ENCODE measurements at regions not wholly inside any gene's neighbourhood (a gene's known extent, or its start where the extent isn't known, plus 50 kb on each side); places are given as distances from the start of the nearest gene placed in this dataset.

DNA sequence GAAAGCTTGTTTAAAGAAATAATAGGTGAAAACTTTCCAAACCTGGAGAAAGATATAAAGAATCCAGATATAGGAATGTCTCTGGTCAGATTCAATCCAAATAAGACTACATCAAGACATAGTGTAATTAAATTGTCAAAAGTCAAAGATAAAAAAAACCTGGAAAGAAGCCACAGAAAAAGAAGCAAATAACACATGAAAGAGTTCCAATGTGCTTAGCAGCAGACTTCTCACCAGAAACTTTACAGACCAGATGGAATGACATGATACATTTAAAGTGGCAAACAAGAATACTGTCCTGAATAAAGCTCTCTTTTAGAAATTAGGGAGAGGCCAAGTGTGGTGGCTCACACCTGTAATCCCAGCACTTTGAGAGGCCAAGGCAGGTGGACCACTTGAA, 1039.9 kb downstream of the KCNT2 start:
- no peak for DNase-seq (ENCODE audit: low spot score)

DNA sequence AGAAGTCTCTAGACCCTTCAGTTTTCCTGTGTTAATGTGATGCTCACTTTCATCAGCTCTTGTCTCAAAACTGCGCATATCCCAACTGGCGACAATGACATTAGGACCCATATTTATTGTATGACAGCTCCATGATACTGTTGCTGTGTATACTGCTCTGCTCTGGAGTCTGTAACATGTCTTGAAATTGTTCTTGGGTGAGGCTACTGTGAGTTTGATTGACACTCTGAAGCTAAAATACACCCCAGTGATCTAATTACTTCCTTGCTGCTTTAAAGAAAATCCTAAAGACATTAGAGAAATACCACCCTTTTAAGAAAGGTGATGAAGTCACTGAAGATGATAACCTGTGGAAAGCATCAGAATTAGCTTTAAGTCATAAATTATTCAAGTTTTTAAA, 1046.2 kb downstream of the KCNT2 start:
- DNase-seq (ENCODE audit: low spot score): no peak

GRCh38 chr1:195550071-195550862, 1058.0 kb downstream of the KCNT2 start:
- DNase-seq (ENCODE audit: low spot score): no peak

- no peak for DNase-seq (ENCODE audit: low spot score)
Measured at GRCh38 chr1:195530961-195531360, 1077.3 kb downstream of the KCNT2 start.

DNA sequence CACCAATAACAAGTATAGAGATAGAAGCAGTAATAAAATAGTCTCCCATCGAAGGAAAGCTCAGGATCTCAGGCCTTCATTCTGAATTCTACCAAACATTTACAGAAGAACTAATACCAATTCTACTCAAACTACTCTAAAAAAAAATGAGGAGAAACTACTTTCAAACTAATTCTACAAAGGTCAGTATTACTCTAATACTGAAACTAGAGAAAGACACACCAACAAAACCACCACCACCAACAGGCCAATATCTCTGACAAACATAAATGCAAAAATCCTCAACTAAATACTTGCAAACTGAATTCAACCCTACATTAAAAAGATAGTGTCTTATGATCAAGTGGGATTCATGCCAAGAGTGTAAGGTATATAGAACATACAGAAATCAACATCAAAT, 1078.4 kb downstream of the KCNT2 start:
- no peak for DNase-seq (ENCODE audit: low spot score)

DNA sequence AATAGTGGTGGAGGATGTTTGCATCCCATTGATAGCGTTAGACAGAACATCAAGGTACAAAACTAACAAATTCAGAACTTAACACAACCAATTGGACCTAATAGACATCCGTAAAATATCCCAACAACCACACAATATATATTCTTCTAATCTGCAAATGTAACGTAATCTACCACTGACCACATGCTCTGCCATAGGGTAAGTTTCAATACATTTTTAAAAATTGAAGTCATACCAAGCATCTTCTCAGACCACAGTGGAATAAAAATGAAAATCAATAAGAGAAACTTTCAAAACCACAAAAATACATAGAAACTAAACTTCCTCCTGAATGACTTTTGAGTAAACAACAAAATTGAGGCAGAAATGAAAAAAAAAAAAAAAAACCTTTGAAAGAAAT, 1087.5 kb downstream of the KCNT2 start:
- no peak for DNase-seq (ENCODE audit: low spot score)

GRCh38 chr1:195516036-195516435, 1092.2 kb downstream of the KCNT2 start:
- DNase-seq (ENCODE audit: low spot score): no peak

DNA sequence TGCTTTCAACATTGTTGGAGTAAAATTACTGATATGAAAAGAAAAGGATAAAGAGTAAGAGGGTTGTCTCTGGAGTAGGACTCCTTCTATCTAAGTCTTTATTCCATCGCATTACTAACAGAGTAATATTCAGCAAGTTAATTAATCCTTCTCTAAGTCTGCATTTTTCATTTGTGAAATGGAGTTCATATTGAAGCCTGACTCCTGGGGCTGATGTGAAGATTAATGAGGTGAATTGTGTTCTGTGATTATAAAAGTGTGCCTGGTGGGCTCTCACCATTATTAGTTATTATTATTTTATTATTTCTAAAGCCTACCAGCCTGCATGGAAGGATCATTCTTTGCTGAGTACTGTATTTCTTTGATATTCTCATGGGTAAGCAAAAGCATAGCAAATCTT, 1096.7 kb downstream of the KCNT2 start:
- no peak for DNase-seq (ENCODE audit: low spot score)

- DNase-seq (ENCODE audit: low spot score): no peak
Measured at GRCh38 chr1:195501118-195501517, 1107.1 kb downstream of the KCNT2 start.

DNA sequence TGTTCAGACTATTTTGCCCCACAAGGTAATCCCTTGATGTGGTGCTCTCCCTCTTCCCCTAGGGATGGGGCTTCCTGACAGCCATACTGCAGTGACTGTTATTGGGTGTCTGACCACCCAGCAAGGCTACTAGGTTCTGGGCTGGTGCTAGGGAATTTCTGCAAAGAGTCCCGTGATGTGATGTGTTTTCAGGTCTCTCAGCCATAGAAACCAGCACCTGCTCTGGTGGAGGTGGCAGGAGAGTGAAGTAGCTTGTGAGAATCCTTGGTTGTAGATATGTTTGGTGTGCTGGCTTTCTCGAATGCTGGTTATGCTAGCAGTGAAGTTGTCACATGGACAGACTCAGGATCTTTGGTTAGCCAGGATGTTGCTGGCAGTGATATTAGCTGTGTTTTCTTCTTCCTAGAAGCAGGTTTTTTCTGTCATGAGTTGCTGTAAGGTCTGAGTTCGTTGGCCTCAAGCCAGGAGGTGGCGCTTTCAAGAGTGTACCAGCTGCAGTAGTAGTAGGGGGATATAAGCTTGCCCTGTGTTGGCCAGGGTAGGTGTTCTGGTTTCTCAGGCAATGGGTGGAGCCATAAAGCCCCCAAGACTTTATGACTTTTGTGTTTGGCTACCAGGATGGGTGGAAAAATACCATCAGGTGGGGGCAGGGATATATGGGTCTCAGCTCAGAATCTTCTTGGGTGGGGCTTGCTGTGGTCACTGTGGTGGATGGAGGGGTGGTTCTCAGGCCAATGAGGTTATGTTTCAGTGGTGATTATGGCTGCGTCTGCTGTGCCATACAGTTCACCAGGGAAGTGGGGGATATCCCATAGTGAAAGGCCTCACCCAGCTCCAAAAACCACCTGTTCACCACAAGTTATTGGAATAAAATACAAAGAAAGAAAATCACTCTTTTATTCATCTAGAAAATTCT, 1112.3 kb downstream of the KCNT2 start:
- DNase-seq (ENCODE audit: low spot score): no peak

DNA sequence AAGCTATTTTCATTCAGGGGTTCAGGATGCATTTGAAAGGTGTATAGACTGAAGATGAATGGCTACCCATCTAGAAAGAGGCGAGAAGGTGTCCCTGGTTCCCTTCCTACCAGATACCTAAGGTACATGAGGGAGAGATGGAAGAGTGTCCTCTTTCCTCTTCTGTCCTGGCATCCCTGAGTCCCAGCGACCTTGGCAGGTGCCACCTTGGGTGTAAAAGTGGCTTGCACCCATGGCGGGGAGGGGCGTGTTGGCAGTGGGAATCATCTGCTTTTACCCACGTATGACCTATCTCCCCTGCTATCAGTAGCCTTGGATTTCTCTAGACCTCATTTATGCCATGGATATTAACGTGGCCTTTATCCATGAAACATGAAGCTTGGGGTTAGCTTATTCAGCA, 1126.1 kb downstream of the KCNT2 start:
- no peak for DNase-seq (ENCODE audit: low spot score)

GRCh38 chr1:195481293-195481692, 1126.9 kb downstream of the KCNT2 start:
- no peak for DNase-seq (ENCODE audit: low spot score)

GRCh38 chr1:195475568-195475967, 1132.7 kb downstream of the KCNT2 start:
- DNase-seq (ENCODE audit: low spot score): no peak

DNA sequence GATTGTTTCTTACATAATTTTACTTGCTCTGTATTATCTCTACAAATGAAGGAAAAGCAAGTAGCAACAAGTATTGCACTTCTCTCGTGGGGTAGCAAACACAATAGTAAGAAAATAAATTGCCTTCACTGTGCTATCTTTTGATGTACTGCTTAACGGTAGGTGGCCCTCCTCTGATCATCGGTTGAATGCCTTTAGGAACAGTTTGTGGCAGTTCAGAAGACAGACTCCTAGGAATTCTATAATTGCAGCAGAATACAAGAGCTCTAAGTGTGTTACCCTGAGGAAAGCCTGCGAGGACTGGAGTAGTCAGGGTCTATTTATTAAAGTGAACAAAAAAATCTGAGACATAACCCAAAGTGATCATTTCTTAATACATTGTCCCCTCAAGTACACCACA, 1135.9 kb downstream of the KCNT2 start:
- DNase-seq (ENCODE audit: low spot score): no peak

GRCh38 chr1:195466639-195467038, 1141.6 kb downstream of the KCNT2 start:
- peak; percentile 51 for DNase-seq (ENCODE audit: low spot score)

DNA sequence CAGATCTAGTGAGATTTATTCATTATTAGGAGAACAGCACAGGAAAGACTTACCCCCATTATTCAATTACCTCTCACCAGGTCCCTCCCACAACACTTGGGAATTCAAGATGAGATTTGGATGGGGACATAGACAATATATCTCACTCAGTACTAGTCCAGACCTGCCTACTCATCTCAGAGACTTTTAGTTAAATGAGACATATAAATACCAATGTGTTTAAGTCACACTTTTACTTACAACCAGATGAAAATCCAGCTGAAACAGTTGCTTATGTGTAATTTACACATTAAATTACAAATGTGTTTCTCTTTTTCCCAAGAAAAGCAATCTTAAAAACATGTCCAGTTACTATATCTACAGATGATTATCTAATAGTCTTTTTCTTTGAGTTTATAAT, 1145.6 kb downstream of the KCNT2 start:
- no peak for DNase-seq (ENCODE audit: low spot score)

DNA sequence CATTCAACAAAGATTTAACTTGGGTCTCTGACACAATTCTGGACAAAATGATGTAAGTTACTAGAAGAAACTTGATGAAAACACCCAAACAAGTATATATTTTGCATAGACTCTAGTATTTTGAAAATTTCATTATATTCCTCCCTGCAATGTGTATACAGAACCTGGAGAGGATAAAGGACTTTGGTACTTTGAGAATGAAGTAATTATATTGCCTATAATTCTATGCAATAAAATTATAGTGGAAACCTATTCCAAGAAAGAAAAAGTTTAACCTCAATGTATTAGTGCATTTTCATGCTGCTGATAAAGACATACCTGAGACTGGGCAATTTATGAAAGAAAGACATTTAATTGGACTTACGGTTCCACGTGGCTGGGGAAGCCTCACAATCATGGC, 1146.1 kb downstream of the KCNT2 start:
- DNase-seq (ENCODE audit: low spot score): no peak

- no peak for DNase-seq (ENCODE audit: low spot score)
Measured at GRCh38 chr1:195458365-195458764, 1149.9 kb downstream of the KCNT2 start.

DNA sequence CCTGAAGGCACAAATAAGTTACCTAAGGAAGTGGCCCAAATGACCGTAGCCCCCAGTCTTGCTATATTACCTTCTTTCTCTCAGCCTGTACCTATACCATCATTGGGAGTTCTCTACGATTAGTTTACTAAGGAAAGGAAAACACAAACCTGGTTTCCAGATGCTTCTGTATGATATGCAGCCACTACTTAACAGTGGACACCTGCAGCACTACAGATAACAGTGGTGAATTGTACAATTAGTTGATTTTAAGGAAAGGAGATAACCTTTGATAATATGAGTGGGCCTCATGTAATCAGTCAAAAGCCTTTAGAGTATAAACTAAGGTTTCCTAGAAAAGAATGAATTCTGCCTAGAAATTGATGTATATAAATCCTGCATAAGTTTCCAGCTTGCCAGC, 1157.4 kb downstream of the KCNT2 start:
- no peak for DNase-seq (ENCODE audit: low spot score)

DNA sequence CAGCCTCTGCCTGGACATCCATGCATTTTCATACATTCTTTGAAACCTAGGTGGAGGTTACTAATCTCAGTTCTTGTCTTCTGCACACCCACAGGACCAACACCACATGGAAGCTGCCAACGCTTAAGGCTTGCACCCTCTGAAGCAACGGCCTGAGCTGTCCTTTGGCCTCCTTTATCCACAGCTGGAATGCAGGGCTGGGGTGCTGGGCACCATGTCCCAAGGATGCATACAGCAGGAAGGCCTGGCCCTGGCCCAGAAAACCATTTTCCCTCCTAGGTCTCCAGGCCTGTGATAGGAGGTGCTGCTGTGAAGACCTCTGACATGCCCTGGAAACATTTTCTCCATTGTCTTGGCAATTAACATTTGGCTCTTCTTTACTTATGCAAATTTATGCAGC, 1168.6 kb downstream of the KCNT2 start:
- no peak for DNase-seq (ENCODE audit: low spot score)

DNA sequence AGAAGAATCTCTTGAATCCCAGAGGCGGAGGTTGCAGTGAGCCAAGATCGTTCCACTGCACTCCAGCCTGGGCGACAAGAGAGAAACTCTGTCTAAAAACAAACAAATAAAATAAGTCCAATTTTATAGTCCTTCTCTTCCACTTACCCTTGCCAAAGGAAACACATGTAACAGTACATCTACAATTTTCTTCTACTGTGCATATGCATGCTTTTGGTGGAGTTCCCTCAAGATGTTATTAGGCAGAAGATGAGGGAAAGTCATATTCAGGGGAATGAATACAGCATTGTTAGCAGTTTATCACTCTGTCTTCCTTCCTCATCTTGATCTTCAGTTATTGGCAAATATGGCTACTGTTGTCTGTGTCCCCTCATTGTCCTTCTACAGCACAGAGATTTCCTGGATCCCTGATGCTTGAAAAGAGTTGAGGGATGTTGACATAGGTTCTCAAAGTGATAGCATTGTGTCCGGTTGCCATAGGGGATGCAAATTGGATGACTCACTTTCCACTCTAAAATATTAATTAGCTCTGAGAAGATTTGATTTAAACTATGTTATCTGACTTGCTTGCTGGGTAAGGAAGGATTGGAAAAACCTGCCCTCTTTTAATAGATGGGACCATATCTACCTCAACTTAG, 1173.6 kb downstream of the KCNT2 start:
- no peak for DNase-seq (ENCODE audit: low spot score)

GRCh38 chr1:195430826-195431225, 1177.4 kb downstream of the KCNT2 start:
- DNase-seq (ENCODE audit: low spot score): no peak

All from SK-N-DZ (cell line).